Progenitor cell of endocrine pancreas (in vitro differentiated cells): ENCODE measurements at regions not wholly inside any gene's neighbourhood (a gene's known extent, or its start where the extent isn't known, plus 50 kb on each side); places are given as distances from the start of the nearest gene placed in this dataset.
"Not testable (repeated sequence)": the region's sequence is repeated elsewhere in the genome, so short reads cannot be mapped to it uniquely, and the experiment has no call there.

ENCODE experiments used
- DNase-seq: peaks from one replicate; pipeline ENCODE4 v3.0.0; 2021; ENCODE audit warnings: low spot score; ENCODE audit not compliant: unreplicated experiment
- H3K27ac Mint-ChIP-seq: 2 replicates; pipeline ENCODE4 v1.8.0; 2021; ENCODE audit warnings: mild to moderate bottlenecking, moderate library complexity, mixed read lengths
- H3K27me3 Mint-ChIP-seq: 2 replicates; pipeline ENCODE4 v1.8.0; 2021; ENCODE audit warnings: mixed read lengths
- H3K36me3 Mint-ChIP-seq: 2 replicates; pipeline ENCODE4 v1.8.0; 2022; ENCODE audit warnings: mixed read lengths; ENCODE audit not compliant: insufficient read depth
- H3K4me1 Mint-ChIP-seq: 2 replicates; pipeline ENCODE4 v1.8.0; 2021; ENCODE audit warnings: low read depth, mixed read lengths
- H3K4me3 Mint-ChIP-seq: 2 replicates; pipeline ENCODE4 v1.8.0; 2021; ENCODE audit warnings: low read depth, mild to moderate bottlenecking, moderate library complexity, mixed read lengths
- H3K9me3 Mint-ChIP-seq: 2 replicates; pipeline ENCODE4 v1.8.0; 2021; ENCODE audit warnings: low read depth, mixed read lengths
- TF ChIP-seq, protein P1 (sequence below): fragments of 200-600 bp; sonication (generic); IDR thresholded peaks from one replicate; pipeline ENCODE4 v1.5.0; 2021; ENCODE audit warnings: antibody characterized with exemption, mild to moderate bottlenecking; ENCODE audit not compliant: unreplicated experiment

DNA sequence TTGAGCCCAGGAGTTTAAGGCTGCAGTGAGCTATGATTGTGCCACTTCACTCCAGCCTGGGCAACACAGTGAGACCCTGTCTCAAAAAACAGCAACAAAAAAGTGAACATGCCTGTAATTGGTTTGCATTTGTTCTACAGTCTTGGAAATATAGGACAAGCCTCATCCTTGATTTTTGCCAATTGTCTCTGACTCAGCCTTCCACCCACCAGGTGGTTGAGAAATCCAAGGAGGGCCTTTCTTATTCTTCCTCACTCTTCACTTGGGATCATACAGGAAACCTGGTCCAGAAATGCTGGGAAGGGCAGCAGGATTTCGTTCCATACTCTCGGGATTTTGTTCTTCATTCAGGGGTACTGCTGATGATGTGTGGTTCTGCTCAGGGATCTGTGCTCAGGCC lies 94.6 kb downstream of the CDC42EP3 start:
- no peaks in the 10 kb centered on the region for H3K27me3 Mint-ChIP-seq
- H3K4me3 Mint-ChIP-seq: no peak overlapping the region
- TF ChIP-seq, protein P1, sequence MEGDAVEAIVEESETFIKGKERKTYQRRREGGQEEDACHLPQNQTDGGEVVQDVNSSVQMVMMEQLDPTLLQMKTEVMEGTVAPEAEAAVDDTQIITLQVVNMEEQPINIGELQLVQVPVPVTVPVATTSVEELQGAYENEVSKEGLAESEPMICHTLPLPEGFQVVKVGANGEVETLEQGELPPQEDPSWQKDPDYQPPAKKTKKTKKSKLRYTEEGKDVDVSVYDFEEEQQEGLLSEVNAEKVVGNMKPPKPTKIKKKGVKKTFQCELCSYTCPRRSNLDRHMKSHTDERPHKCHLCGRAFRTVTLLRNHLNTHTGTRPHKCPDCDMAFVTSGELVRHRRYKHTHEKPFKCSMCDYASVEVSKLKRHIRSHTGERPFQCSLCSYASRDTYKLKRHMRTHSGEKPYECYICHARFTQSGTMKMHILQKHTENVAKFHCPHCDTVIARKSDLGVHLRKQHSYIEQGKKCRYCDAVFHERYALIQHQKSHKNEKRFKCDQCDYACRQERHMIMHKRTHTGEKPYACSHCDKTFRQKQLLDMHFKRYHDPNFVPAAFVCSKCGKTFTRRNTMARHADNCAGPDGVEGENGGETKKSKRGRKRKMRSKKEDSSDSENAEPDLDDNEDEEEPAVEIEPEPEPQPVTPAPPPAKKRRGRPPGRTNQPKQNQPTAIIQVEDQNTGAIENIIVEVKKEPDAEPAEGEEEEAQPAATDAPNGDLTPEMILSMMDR: no peak
- no peak overlapping the region for H3K27ac Mint-ChIP-seq
- DNase-seq: no peak
- peaks cover 2% of the 10 kb centered on the region for H3K36me3 Mint-ChIP-seq
- H3K9me3 Mint-ChIP-seq: peaks cover 10% of the 10 kb centered on the region
- peaks cover 3% of the 10 kb centered on the region for H3K4me1 Mint-ChIP-seq

DNA sequence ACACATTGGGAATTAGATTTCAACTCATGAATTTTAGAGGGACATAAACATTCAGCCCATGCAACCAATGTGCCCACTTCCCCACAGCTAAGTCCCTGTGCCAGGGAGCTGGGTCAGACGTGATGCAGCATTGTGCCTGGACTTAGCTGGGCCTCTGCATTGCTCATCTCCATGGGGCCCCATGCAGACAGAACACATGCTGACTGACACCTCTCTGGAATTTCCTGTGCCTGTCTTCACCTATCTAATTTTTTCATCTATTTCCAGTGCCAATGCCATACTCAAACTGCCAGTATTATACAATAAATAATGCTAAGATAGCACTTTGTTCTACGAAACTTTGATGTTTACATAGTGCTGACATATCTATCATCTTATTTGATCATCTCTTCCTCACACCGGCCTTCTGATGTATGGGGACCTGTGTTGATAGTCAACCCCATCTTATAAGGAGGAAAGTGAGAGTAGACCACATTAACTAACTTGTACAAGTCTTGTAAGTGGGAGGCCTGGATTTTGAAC lies 92.2 kb downstream of the CDC42EP3 start:
- Mint-ChIP-seq H3K27me3 (no peaks in the 10 kb centered on the region), H3K4me1 (peaks cover 16% of the 10 kb centered on the region), H3K4me3 (no peak overlapping the region), H3K36me3 (peaks cover 2% of the 10 kb centered on the region), H3K9me3 (peaks cover 10% of the 10 kb centered on the region), H3K27ac (no peak overlapping the region)
- no peak for DNase-seq
- TF ChIP-seq, protein P1: no peak

DNA sequence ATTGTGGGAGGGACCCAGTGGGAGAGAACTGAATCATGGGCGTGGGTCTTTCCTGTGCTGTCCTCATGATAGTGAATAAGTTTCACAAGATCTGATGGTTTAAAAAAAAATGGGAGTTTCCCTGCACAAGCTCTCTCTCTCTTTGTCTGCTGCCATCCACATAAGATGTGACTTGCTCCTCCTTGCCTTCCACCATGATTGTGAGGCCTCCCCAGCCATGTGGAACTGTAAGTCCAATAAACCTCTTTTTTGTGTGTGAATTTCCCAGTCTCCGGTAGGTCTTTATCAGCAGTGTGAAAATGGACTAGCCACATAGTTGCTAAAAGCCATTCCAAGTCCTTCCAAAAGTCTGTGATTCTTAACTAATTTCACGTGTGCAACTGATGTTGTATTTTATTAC lies 91.5 kb downstream of the CDC42EP3 start:
- Mint-ChIP-seq H3K9me3 (peaks cover 10% of the 10 kb centered on the region), H3K4me1 (peaks cover 22% of the 10 kb centered on the region)
- DNase-seq, H3K36me3 Mint-ChIP-seq, H3K27ac Mint-ChIP-seq, H3K27me3 Mint-ChIP-seq, H3K4me3 Mint-ChIP-seq: not testable (repeated sequence)

DNA sequence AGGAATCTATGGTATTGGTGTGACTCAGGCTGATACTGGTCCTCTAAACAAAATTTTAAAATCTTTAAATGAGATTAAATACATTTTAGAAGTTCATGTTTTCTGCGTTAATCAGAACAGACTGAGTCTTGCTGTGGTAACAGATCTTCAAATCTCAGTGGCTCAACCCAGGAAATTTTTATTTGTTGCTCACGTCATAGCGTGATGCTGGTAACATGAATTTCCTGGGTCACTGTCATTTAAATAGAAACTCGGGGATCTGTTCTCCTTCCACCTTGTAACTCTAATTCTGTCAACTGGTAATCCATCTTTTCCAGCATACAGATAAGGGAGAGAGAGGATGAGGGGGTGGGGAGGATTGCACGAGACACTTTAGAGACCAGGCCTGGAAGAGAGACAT lies 90.0 kb downstream of the CDC42EP3 start:
- TF ChIP-seq, protein P1: no peak
- DNase-seq: no peak
- H3K9me3 Mint-ChIP-seq: peaks cover 7% of the 10 kb centered on the region
- no peak overlapping the region for H3K4me3 Mint-ChIP-seq
- peaks cover 2% of the 10 kb centered on the region for H3K36me3 Mint-ChIP-seq
- H3K27me3 Mint-ChIP-seq: no peaks in the 10 kb centered on the region
- H3K4me1 Mint-ChIP-seq: peaks cover 35% of the 10 kb centered on the region
- H3K27ac Mint-ChIP-seq: no peak overlapping the region

DNA sequence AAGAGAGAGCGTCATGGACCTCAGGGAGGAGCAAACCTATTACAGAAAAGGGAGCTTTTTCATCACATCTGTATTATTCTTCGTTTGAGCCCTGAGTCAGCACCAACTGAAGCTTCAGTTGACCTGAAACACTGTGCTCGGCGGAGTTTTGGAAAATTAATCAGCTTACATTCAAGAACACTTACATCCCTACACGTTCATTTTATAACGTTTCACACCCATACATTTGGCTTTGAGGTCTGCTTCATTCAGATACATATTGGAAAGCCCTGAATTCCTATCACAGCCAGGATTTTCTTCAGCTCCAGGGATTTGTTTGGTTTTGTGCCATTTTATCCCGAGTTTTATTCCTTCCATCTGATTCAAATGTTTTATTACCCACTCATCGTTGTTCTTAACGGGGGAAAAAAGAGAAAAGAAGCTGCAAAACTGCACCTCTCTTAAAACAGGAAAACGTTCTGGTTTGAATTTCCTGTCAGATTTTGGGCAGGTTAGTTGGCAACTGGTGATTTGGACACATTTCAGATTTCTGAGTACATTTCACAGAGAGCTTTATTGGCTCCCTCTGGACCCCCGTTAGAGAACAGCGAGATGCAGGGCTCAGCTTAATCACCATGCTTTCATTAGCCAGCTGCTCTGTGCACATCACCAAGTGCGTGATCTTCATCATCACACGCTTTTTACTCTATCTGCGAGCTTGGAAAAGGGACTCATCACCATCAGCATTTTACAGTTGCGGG lies 88.8 kb downstream of the CDC42EP3 start:
- TF ChIP-seq, protein P1: no peak
- H3K27me3 Mint-ChIP-seq: no peaks in the 10 kb centered on the region
- H3K4me3 Mint-ChIP-seq: no peak overlapping the region
- peaks cover 7% of the 10 kb centered on the region for H3K9me3 Mint-ChIP-seq
- H3K27ac Mint-ChIP-seq: peak overlapping the region; percentile 11
- peaks cover 2% of the 10 kb centered on the region for H3K36me3 Mint-ChIP-seq
- peaks cover 47% of the 10 kb centered on the region for H3K4me1 Mint-ChIP-seq
- DNase-seq: no peak

DNA sequence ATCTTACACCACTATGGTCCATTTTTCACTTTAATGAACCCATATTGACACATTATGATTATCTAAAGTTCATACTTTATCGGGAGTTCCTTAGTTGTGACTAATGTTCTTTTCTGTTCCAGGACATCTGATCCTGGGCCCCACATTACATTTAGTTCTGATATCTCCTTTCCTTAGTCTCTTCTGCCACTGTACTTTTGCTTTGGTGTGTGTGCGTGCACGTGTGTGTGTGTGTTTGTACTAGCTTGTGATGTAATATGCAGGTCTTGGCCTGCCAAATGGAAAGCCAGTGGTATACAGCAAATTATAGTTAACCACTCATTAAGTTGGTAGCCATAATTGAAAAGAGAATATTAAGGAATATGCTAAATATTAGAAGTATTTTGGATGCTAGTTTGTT lies 88.0 kb downstream of the CDC42EP3 start:
- H3K4me3 Mint-ChIP-seq: no peak overlapping the region

More for the DNA sequence above, 88.0 kb downstream of the CDC42EP3 start:
- H3K36me3 Mint-ChIP-seq: peaks cover 2% of the 10 kb centered on the region
- H3K4me1 Mint-ChIP-seq: peaks cover 51% of the 10 kb centered on the region
- DNase-seq: no peak
- peaks cover 7% of the 10 kb centered on the region for H3K9me3 Mint-ChIP-seq
- H3K27ac Mint-ChIP-seq: peak overlapping the region; percentile 51
- H3K27me3 Mint-ChIP-seq: no peaks in the 10 kb centered on the region
- TF ChIP-seq, protein P1: no peak
